CD14-positive monocyte (primary cell): ENCODE measurements at regions not wholly inside any gene's neighbourhood (a gene's known extent, or its start where the extent isn't known, plus 50 kb on each side); places are given as distances from the start of the nearest gene placed in this dataset.

Experiments used
- DNase-seq, 3 donors: peaks; one replicate each; pipeline ENCODE4 v3.0.0-alpha.2; 2011 to 2022
- H2AFZ ChIP-seq: 2 replicates; pipeline ENCODE4 v1.6.0; 2012; ENCODE audit warnings: mild to moderate bottlenecking, low read depth, low read length, inconsistent platforms; ENCODE audit not compliant: insufficient read depth, poor library complexity, severe bottlenecking
- H3K27ac ChIP-seq, 2 donors: 1 replicate in 1 of 2; 2 replicates in 1 of 2; pipeline ENCODE4 v1.5.1; 2012 to 2013; ENCODE audit warnings: low read length in 2 of 2, control low read depth in 1 of 2, inconsistent platforms in 1 of 2, low read depth in 1 of 2, mild to moderate bottlenecking in 1 of 2
- H3K27me3 ChIP-seq, 2 donors: one replicate each; pipeline versions ENCODE4 v1.6.0 to v1.6.1; 2011 to 2013; ENCODE audit warnings: low read length in 2 of 2; ENCODE audit not compliant: control insufficient read depth in 2 of 2, insufficient read depth in 2 of 2
- H3K36me3 ChIP-seq, 2 donors: replicated peaks in 1 of 2; 1 replicate in 1 of 2; 2 replicates in 1 of 2; pipeline versions ENCODE4 v1.5.1 to v1.6.1; 2012 to 2013; ENCODE audit warnings: low read length in 2 of 2, control low read depth in 1 of 2, inconsistent platforms in 1 of 2, mild to moderate bottlenecking in 1 of 2; ENCODE audit not compliant: insufficient read depth in 2 of 2, control insufficient read depth in 1 of 2
- H3K4me1 ChIP-seq, 2 donors: 1 replicate in 1 of 2; 2 replicates in 1 of 2; pipeline versions ENCODE4 v1.5.1 to v1.6.1; 2012 to 2013; ENCODE audit warnings: low read length in 2 of 2, control low read depth in 1 of 2, inconsistent platforms in 1 of 2, mild to moderate bottlenecking in 1 of 2, moderate library complexity in 1 of 2; ENCODE audit not compliant: insufficient read depth in 2 of 2, control insufficient read depth in 1 of 2
- H3K4me2 ChIP-seq: replicated peaks from 2 replicates; pipeline ENCODE3; 2012; ENCODE audit warnings: low read length, moderate library complexity, mild to moderate bottlenecking; ENCODE audit not compliant: poor library complexity, severe bottlenecking; ENCODE audit errors: extremely low read depth
- H3K4me3 ChIP-seq, 3 experiments: fragments of 200-600 bp in 1 of 3; sonication (generic) in 1 of 3; replicated peaks in 1 of 3; 1 replicate in 2 of 3; 2 replicates in 1 of 3; pipeline ENCODE4 v1.5.1; 2011 to 2013; ENCODE audit warnings: low read length in 3 of 3, mild to moderate bottlenecking in 3 of 3, control low read depth in 2 of 3, low read depth in 2 of 3, inconsistent platforms in 1 of 3, moderate library complexity in 1 of 3
- H3K79me2 ChIP-seq: 2 replicates; pipeline ENCODE4 v1.6.0; 2012; ENCODE audit warnings: mild to moderate bottlenecking, control low read depth, inconsistent platforms, low read length, moderate library complexity; ENCODE audit not compliant: insufficient read depth
- H3K9ac ChIP-seq: 2 replicates; pipeline ENCODE4 v1.6.0; 2017; ENCODE audit warnings: low read length, mild to moderate bottlenecking; ENCODE audit not compliant: insufficient read depth, poor library complexity, severe bottlenecking
- H3K9me3 ChIP-seq, 2 donors: replicated peaks in 1 of 2; 1 replicate in 1 of 2; 2 replicates in 1 of 2; pipeline versions ENCODE4 v1.5.1 to v1.6.1; 2012 to 2013; ENCODE audit warnings: low read length in 2 of 2, control low read depth in 1 of 2; ENCODE audit not compliant: control insufficient read depth in 1 of 2, insufficient read depth in 1 of 2
- H4K20me1 ChIP-seq: 2 replicates; pipeline ENCODE4 v1.6.0; 2012; ENCODE audit warnings: mild to moderate bottlenecking, low read length, control low read depth, moderate library complexity; ENCODE audit not compliant: insufficient read depth
- H3K27ac Mint-ChIP-seq, 7 donors: one replicate each; pipeline ENCODE4 v1.8.0; 2020; ENCODE audit warnings: mild to moderate bottlenecking in 7 of 7, mixed read lengths in 7 of 7, moderate library complexity in 6 of 7, inconsistent platforms in 2 of 7
- H3K27me3 Mint-ChIP-seq, 3 donors: one replicate each; pipeline ENCODE4 v1.8.0; 2021 to 2022; ENCODE audit warnings: low read depth in 3 of 3, mild to moderate bottlenecking in 3 of 3, mixed read lengths in 3 of 3, moderate library complexity in 3 of 3, inconsistent platforms in 1 of 3
- H3K36me3 Mint-ChIP-seq, 2 donors: one replicate each; pipeline ENCODE4 v1.8.0; 2020; ENCODE audit warnings: mixed read lengths in 2 of 2, inconsistent platforms in 1 of 2, mild to moderate bottlenecking in 1 of 2
- H3K4me1 Mint-ChIP-seq: one replicate; pipeline ENCODE4 v1.8.0; 2020; ENCODE audit warnings: mild to moderate bottlenecking, mixed read lengths
- H3K4me3 Mint-ChIP-seq, 2 donors: one replicate each; pipeline ENCODE4 v1.8.0; 2020; ENCODE audit warnings: mild to moderate bottlenecking in 2 of 2, mixed read lengths in 2 of 2, moderate library complexity in 1 of 2
- H3K9me3 Mint-ChIP-seq, 7 donors: one replicate each; pipeline ENCODE4 v1.8.0; 2020 to 2022; ENCODE audit warnings: mixed read lengths in 7 of 7, mild to moderate bottlenecking in 6 of 7, moderate library complexity in 6 of 7, inconsistent platforms in 2 of 7
- WGBS: methylation state at CpG from one replicate; pipeline ENCODE4 v1.1.5; 2013; ENCODE audit warnings: missing lambda C conversion rate; ENCODE audit not compliant: insufficient coverage; 5-methylcytosine and 5-hydroxymethylcytosine counted together
- intact Hi-C, 2 donors: fragments of 100-400 bp; cut with micrococcal nuclease; formaldehyde crosslinking; loops; one replicate each; pipeline versions ENCODE4 v1.15.0 to v1.15.1; 2023
- TF ChIP-seq, protein P1 (sequence below): fragments of 200-600 bp; IDR thresholded peaks from one replicate; pipeline ENCODE4 v1.8.0; 2022; ENCODE audit warnings: antibody characterized with exemption, mild to moderate bottlenecking

DNA sequence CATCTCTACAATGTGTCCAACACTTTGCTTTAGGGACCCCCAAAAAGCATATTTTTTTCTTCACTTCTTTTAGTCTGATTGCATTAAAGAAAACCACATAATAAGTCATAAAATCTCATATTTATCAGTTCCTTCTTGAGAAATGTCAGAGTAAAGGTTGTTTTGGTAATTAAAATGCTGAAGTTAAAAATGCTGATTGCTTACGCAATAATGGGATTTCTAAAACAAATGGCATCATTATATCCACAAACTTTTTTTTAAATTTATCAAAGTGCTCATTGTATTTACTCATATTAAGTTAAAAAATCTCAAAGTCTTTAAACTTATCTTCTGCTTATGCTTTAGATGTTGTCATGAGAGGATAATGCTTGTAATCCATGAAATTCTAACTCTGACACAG, 737.2 kb upstream of the ARGLU1 start:
- Histone ChIP-seq H3K4me2 (no peak overlapping the region), H3K9me3 (peaks cover 0 to 7% of the 10 kb centered on the region in 2 donors), H3K4me3 (no peak overlapping the region), H3K9ac (no peak overlapping the region), H3K36me3 (no peaks in the 10 kb centered on the region), H3K4me1 (no peaks in the 10 kb centered on the region), H4K20me1 (no peaks in the 10 kb centered on the region), H3K27me3 (no peaks in the 10 kb centered on the region), H3K27ac (no peak overlapping the region), H3K79me2 (no peaks in the 10 kb centered on the region), H2AFZ (no peak overlapping the region)
- TF ChIP-seq, protein P1, sequence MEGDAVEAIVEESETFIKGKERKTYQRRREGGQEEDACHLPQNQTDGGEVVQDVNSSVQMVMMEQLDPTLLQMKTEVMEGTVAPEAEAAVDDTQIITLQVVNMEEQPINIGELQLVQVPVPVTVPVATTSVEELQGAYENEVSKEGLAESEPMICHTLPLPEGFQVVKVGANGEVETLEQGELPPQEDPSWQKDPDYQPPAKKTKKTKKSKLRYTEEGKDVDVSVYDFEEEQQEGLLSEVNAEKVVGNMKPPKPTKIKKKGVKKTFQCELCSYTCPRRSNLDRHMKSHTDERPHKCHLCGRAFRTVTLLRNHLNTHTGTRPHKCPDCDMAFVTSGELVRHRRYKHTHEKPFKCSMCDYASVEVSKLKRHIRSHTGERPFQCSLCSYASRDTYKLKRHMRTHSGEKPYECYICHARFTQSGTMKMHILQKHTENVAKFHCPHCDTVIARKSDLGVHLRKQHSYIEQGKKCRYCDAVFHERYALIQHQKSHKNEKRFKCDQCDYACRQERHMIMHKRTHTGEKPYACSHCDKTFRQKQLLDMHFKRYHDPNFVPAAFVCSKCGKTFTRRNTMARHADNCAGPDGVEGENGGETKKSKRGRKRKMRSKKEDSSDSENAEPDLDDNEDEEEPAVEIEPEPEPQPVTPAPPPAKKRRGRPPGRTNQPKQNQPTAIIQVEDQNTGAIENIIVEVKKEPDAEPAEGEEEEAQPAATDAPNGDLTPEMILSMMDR: no peak
- no peak overlapping the region for H3K27ac Mint-ChIP-seq
- H3K4me3 Mint-ChIP-seq: no peak overlapping the region
- no peaks in the 10 kb centered on the region for H3K27me3 Mint-ChIP-seq
- WGBS: no CpG with 5 or more reads among the region's 1 CpG
- DNase-seq: no peak
- H3K4me1 Mint-ChIP-seq: no peaks in the 10 kb centered on the region
- intact Hi-C loops: no loop called here
- no peaks in the 10 kb centered on the region for H3K36me3 Mint-ChIP-seq
- peaks cover 0 to 3% (median 2%) of the 10 kb centered on the region in 7 donors for H3K9me3 Mint-ChIP-seq

DNA sequence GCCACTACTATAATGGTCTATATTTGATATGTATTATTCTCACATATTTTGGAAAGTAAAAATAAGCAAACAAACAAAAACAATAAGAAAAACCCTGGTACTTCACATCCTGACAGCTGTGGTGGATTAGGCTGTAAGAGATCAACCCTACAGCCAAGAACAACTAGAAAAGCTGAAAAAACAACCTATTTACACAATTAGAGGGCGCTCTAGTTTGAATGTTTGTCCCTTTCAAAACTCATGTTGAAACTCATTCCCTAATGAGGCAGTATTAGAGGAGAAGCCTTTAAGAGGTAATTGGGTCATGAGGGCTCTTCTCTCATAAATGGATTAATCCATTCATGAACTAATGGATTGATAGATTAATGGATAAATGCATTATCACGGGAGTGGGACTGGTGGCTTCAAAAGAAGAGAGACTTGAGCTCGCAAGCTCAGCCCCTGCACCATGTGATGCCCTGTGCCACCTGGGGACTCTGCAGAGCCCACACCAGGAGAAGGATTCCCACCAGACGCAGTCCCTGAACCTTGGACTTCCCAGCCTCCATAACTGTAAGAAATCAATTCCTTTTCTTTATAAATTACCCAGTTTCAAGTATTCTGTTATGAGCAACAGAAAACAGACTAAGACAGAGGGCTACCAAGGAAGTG, 733.9 kb upstream of the ARGLU1 start:
- Histone ChIP-seq H3K9me3 (peaks cover 0 to 4% of the 10 kb centered on the region in 2 donors), H3K27ac (no peak overlapping the region), H3K4me3 (no peak overlapping the region), H3K27me3 (no peaks in the 10 kb centered on the region), H2AFZ (no peak overlapping the region), H3K4me2 (no peak overlapping the region), H3K9ac (no peak overlapping the region), H3K4me1 (no peaks in the 10 kb centered on the region), H3K36me3 (no peaks in the 10 kb centered on the region), H4K20me1 (no peaks in the 10 kb centered on the region), H3K79me2 (no peaks in the 10 kb centered on the region)
- Mint-ChIP-seq H3K27ac (no peak overlapping the region), H3K4me3 (no peak overlapping the region), H3K27me3 (no peaks in the 10 kb centered on the region), H3K36me3 (no peaks in the 10 kb centered on the region), H3K4me1 (no peaks in the 10 kb centered on the region), H3K9me3 (peaks cover 0 to 3% (median 0%) of the 10 kb centered on the region in 7 donors)
- TF ChIP-seq, protein P1: no peak
- DNase-seq: no peak
- 83% methylated on average over 1 of the region's 4 CpGs for WGBS
- intact Hi-C loops: no loop called here
